GM12878 (cell line): ENCODE measurements at regions not wholly inside any gene's neighbourhood (a gene's known extent, or its start where the extent isn't known, plus 50 kb on each side); places are given as distances from the start of the nearest gene placed in this dataset.

ENCODE experiments used
- BCL11A ChIP-seq: IDR thresholded peaks from 2 replicates; pipeline ENCODE4 v1.6.1; 2011; ENCODE audit warnings: low read depth, low read length
- CHD1 ChIP-seq: IDR thresholded peaks from 2 replicates; pipeline ENCODE4 v1.6.1; 2012; ENCODE audit warnings: low read depth, low read length, improper control_type of control experiment
- FOS ChIP-seq: IDR thresholded peaks from 3 replicates; pipeline ENCODE4 v1.6.1; 2011; ENCODE audit warnings: borderline replicate concordance; ENCODE audit not compliant: insufficient read length; ENCODE audit errors: extremely low read depth
- KAT2A ChIP-seq: conservative IDR thresholded peaks from 2 replicates; pipeline ENCODE4 v1.6.1; 2011; ENCODE audit warnings: low read depth, low read length; ENCODE audit not compliant: control insufficient read depth
- NBN ChIP-seq: fragments of 450-650 bp; IDR thresholded peaks from 2 replicates; pipeline ENCODE4 v1.6.1; 2016
- PAX5 ChIP-seq: IDR thresholded peaks from 2 replicates; pipeline ENCODE4 v1.6.1; 2011; ENCODE audit warnings: low read depth, low read length, borderline replicate concordance
- PBX3 ChIP-seq: IDR thresholded peaks from 2 replicates; pipeline ENCODE4 v1.6.1; 2011; ENCODE audit warnings: mild to moderate bottlenecking, low read depth, low read length, moderate library complexity; ENCODE audit not compliant: insufficient replicate concordance
- SMAD5 ChIP-seq: IDR thresholded peaks from 2 replicates; pipeline ENCODE4 v1.6.1; 2016; ENCODE audit warnings: antibody characterized with exemption, low read depth
- TBL1XR1 ChIP-seq: IDR thresholded peaks from 2 replicates; pipeline ENCODE4 v1.6.1; 2012; ENCODE audit warnings: low read depth, low read length, improper control_type of control experiment
- ZBTB40 ChIP-seq: fragments of 450-650 bp; IDR thresholded peaks from 2 replicates; pipeline ENCODE4 v1.6.1; 2016; ENCODE audit warnings: mild to moderate bottlenecking, moderate library complexity, borderline replicate concordance
- ZSCAN29 ChIP-seq: fragments of 450-650 bp; IDR thresholded peaks from 2 replicates; pipeline ENCODE4 v1.6.1; 2017; ENCODE audit warnings: mild to moderate bottlenecking, moderate library complexity
- ZZZ3 ChIP-seq: IDR thresholded peaks from 2 replicates; pipeline ENCODE4 v1.6.1; 2011; ENCODE audit warnings: low read depth; ENCODE audit not compliant: control insufficient read depth, insufficient read length
- TF ChIP-seq, protein P1 (sequence below): fragments of 450-650 bp; IDR thresholded peaks from 2 replicates; pipeline ENCODE4 v1.6.1; 2016; ENCODE audit warnings: mild to moderate bottlenecking

GRCh38 chr2:122866095-122866494 lies 1110.6 kb downstream of the TSN start (continued):
- no peak for TF ChIP-seq CHD1
- TF ChIP-seq TBL1XR1 = no peak
- no peak for TF ChIP-seq ZZZ3
- no peak for TF ChIP-seq PBX3
- no peak for TF ChIP-seq KAT2A
- no peak for TF ChIP-seq ZSCAN29
- no peak for TF ChIP-seq ZBTB40
- no peak for TF ChIP-seq FOS
- peak; percentile 57; the same call in 1 of the 2 replicates for TF ChIP-seq BCL11A
- TF ChIP-seq NBN = no peak
- TF ChIP-seq PAX5 = no peak
- TF ChIP-seq, protein P1, sequence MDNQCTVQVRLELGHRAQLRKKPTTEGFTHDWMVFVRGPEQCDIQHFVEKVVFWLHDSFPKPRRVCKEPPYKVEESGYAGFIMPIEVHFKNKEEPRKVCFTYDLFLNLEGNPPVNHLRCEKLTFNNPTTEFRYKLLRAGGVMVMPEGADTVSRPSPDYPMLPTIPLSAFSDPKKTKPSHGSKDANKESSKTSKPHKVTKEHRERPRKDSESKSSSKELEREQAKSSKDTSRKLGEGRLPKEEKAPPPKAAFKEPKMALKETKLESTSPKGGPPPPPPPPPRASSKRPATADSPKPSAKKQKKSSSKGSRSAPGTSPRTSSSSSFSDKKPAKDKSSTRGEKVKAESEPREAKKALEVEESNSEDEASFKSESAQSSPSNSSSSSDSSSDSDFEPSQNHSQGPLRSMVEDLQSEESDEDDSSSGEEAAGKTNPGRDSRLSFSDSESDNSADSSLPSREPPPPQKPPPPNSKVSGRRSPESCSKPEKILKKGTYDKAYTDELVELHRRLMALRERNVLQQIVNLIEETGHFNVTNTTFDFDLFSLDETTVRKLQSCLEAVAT = no peak
- TF ChIP-seq SMAD5 = no peak
